GM21576 (cell line): ENCODE measurements at regions not wholly inside any gene's neighbourhood (a gene's known extent, or its start where the extent isn't known, plus 50 kb on each side); places are given as distances from the start of the nearest gene placed in this dataset.
"Not testable (repeated sequence)": the region's sequence is repeated elsewhere in the genome, so short reads cannot be mapped to it uniquely, and the experiment has no call there.

Experiments
- ATAC-seq: cut with Tn5 transposase; IDR thresholded peaks from one replicate; pipeline ENCODE4 v1.9.1; 2021; ENCODE audit warnings: mild to moderate bottlenecking, moderate library complexity; ENCODE audit not compliant: unreplicated experiment

DNA sequence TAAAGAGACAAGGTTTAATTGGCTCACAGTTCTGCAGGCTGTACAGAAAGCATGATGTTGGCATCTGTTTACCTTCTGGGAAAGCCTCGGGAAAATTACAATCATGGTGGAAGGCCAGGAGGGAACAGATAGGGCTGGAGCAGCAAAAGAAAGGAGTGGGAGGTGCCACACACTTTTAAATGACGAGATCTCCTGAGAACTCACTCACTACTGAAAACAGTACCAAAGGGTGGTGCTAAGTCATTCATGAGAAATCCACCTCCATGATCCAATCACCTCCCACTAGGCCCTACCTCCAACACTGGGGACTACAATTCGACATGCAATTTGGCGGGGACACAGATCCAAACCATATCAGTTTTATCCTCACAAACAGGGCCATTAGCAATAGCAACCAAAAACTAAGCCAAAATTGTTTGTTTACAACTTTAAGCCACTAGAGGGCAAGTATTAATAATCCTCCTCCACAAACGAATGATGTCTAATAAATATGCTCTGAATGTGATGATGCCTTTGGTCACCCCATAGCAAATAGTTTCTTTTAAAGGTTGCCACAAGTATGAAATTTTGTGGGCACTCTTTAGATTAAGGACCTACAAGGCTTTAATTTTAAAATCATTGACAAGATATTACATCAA lies 129.2 kb upstream of the NRBF2 start:
- no peak for ATAC-seq

GRCh38 chr10:62996925-62997324 lies 136.2 kb upstream of the NRBF2 start:
- ATAC-seq = no peak

DNA sequence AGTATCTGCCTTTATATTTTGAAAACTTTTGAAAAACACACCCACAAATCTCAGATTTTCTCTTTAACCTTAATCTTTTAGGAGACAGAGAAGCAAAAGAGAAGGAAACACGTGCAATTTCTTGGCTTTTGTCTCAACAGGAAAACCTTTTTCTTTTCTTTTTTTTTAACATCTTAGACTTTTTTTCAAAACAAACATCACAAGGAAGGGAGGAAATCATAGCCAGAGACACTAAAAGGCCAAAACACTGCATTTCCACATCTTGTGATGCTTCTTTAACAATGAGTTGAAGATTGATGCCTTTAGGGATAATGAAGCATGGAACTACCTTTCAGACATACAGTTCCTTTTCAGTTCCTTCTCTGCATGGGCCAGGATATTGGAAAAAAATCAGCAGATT lies 136.6 kb upstream of the NRBF2 start:
- no peak for ATAC-seq

GRCh38 chr10:62993121-62993520 lies 140.0 kb upstream of the NRBF2 start:
- no peak for ATAC-seq

GRCh38 chr10:62992145-62992721 lies 140.9 kb upstream of the NRBF2 start:
- no peak for ATAC-seq

- no peak for ATAC-seq
Measured at GRCh38 chr10:62990126-62990525, 143.0 kb upstream of the NRBF2 start.

DNA sequence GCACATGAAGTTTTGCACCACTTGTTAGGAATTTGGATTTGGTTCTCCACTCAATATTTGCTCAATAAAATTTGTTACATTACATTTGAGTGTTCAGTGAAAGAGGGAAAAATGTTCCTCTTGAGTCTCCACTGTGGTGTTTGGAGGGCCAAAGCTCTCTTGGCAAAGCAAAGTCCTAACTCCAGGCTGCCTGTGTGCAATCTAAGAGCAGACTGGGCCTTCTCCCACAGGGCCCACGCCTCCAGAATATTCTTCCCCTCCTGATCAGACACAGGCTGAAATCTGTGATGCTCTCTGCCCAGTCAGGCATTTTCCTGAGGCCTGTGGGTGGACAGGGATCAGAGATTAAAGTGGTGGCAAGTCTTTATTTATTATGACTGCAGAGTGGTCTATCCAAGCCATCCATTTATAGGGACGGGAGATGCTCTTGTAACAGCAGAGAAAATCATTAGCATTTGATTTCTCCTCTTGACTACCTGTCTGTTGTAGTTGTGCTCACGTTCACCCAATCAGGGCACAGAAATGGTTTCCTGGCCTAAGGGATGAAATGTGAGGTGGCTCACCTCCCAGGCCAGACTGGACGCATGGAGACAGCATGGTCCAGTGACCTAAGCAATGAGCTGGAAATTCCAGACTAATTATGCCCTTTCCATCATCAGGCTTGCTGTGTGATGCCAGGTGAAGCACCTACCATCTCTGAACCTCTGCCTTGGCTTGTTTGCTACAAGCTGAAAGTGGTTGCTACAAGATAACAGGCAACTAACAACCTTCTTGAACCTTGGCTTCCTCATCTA lies 147.1 kb upstream of the NRBF2 start:
- no peak for ATAC-seq

GRCh38 chr10:62981096-62981495 lies 152.0 kb upstream of the NRBF2 start:
- ATAC-seq = no peak

DNA sequence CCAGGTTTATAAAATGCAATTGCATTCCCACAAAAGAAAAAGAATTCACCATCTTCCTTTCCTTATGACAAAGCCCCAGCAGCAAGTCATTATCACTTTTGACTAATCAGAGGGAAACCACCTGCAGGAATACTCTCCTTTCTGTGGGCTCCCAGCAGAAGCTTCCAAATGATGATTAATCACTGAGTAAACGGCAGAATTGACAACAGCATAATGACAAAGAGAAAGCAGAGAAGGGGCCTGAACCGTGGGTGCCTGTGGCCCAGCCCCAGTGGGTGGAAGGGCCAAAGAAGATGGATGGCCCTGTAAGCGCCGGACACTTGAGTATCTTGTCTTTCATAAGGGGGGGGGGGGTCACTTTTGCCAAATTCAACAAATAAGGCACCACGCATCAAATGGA lies 152.4 kb upstream of the NRBF2 start:
- no peak for ATAC-seq

DNA sequence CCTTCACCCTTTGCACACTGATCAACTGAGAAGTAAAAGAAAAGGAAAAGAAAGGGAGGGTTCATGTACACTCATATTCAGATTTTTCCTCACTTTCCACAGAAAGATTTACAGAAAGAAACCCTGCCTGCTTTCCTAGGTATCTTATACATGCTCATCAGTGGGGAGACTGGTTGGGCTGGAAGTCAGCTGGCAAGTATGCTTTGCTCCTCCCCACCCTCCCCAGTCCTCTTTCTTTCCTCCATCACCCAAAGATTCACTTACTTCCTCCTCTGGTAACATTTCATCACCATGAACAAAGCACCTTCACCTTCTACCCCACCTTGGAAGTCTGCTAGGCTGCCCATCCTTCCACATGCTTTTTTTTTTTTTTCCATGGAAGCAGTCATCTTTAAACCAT lies 153.2 kb upstream of the NRBF2 start:
- ATAC-seq = no peak

DNA sequence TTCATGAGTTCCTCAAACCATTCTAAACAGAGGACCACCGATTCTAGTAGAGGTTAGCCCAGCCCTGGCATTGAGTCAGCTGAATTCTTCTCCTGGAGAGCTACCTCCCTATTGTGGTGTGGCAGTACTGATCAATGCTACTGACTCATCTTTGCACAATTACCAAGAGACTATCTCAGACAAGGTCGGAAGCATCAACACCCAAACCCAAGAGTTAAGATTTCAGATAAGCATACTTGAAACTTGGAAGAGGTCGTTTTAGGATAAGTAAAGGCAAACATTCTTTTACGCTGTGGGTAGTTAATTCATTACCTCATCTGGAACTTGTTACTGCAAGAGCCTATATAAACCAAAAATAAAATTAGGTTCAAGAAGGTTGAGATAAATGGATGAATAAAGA lies 154.6 kb upstream of the NRBF2 start:
- ATAC-seq = no peak

DNA sequence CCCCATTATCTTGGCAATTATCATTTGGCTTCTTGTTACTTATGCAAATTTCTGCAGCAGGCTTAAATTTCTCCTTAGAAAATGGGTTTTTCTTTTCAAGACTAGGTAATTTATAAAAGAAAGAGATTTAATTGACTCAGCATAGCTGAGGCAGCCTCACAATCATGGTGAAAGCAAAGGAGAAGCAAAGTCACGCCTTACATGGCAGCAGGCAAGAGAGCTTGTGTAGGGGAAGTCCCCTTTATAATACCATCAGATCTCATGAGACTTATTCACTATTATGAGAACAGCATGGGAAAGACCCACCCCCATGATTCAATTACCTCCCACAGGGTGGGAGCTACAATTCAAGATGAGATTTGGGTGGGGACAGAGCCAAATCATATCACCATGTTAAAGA lies 158.3 kb upstream of the NRBF2 start:
- not testable (repeated sequence) for ATAC-seq

DNA sequence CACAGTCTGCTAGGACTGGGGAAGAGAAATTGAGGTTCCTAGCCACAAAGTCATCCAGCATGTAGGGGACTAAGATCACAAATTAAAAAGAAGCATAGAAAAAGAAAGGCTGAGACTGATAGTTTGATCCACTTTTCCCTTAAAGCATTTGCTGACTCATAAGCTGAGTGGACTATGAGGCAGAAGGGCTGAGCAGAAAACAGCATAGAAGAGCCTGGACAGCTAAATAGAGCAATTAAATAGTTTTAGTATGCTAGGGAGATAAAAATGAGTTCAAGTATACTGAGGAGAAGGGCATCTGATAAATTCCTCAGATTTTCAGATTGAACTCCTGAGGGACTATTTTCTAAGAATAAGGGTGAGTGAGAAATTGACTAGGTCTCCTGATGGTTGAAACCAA lies 155.9 kb upstream of the EGR2 start:
- ATAC-seq = no peak

DNA sequence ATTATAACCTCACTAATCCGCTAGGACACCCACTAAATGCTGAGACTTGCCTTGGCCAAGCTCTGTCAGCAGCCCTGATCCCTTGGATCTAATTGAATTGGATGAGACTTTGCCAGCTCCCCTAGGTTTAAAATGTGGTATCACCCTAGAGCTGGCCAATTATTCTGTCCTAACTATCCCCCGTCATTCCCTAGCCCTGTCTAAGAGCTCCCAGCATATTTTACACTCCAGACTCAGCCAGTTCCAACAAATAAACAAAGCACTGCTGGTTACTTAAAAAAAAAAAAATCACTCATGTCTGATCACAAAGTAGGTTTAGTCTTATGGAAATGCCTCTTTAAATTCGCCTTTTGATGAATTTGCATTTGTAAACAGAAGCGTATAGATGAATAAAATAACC lies 147.9 kb upstream of the EGR2 start:
- ATAC-seq = no peak

GRCh38 chr10:62961951-62962523 lies 145.9 kb upstream of the EGR2 start:
- no peak for ATAC-seq

DNA sequence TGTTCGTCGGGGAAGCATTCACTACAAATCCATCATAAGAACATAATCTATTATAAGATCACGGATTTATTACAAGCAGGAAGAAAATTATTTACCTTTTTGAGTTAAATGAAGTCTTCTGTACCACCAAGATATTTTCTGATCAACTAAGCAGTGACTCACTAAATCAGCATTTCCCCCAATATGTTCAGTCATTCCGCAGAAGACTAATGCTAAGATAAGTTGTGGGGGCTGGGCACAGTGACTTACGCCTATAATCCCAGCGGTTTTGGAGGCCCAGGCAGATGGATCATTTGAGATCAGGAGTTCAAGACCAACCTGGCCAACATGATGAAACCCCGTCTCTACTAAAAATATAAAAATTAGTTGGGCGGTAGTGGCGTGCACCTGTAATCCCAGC lies 144.2 kb upstream of the EGR2 start:
- ATAC-seq = no peak

- no peak for ATAC-seq
Measured at GRCh38 chr10:62959553-62959952, 143.4 kb upstream of the EGR2 start.

GRCh38 chr10:62958980-62959379 lies 142.8 kb upstream of the EGR2 start:
- no peak for ATAC-seq

DNA sequence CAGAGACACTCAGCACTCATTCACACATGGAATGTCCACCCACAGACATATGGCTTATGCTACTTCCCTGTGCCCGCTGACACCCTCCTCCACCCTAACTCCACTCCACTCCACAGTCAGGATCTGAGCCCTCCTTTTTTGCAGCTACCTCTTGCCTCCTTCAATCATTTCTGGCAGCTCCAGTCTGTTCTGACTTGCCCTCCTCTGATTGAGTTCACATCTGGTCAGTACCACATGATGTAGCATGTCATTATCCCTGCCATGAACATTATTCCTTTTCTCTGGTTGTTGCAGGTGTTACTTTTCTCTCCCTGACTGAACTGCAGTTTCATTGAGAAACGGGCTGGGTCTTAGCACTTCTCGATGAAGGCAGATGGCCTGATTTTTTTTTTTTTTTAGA lies 130.1 kb upstream of the EGR2 start:
- ATAC-seq = no peak

DNA sequence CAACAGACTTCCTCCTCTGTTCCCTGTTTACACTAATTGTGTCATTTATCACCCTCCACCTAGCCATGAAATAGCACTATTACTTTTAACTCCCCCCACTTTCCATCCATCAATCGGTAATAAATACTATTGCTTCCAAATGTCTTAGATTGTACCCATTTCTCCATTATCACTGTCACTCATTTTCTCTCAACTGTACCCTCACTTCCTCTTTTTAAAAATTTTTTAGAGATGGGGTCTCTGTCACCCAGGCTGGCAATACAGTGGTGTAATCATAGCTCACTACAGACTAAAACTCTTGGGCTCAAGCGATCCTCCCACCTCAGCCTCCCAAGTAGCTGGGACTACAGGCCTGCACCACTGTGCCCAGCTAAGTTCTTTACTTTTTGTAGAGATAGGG lies 123.5 kb upstream of the EGR2 start:
- no peak for ATAC-seq

DNA sequence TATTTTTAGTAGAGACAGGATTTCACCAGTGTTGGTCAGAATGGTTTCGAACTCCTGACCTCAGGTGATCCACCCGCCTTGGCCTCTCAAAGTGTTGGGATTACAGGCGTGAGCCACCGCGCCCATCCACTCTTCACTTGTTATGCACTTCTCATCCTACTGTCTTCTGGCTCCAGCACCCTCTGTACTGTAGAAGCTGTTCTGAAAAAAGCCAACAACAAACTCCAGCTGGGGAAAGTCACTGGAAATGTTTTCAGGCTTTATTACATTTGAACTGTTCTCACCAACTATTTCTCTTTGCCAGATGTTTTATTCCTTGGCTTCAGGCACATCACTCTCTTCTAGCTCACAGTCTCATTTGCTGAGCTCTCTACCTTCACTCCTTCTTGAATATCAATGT lies 122.5 kb upstream of the EGR2 start:
- ATAC-seq = no peak

GRCh38 chr10:62937674-62938073 lies 121.5 kb upstream of the EGR2 start:
- no peak for ATAC-seq
